ENCODE measurements at regions not wholly inside any gene's neighbourhood (a gene's known extent, or its start where the extent isn't known, plus 50 kb on each side); places are given as distances from the start of the nearest gene placed in this dataset.
"Not testable (repeated sequence)": the region's sequence is repeated elsewhere in the genome, so short reads cannot be mapped to it uniquely, and the experiment has no call there.

GRCh38 chr4:132683957-132684356 lies 465.1 kb upstream of the PCDH10 start:
- DNase-seq (ENCODE audit: low read depth): no peak

- no peak for DNase-seq (ENCODE audit: low read depth)
These were observed 458.1 kb upstream of the PCDH10 start for GRCh38 chr4:132691026-132691425.

GRCh38 chr4:132691668-132692067 lies 457.4 kb upstream of the PCDH10 start:
- no peak for DNase-seq (ENCODE audit: low read depth)

- DNase-seq (ENCODE audit: low read depth): no peak
These were observed 454.3 kb upstream of the PCDH10 start for GRCh38 chr4:132694775-132695174.

GRCh38 chr4:132697505-132697904 lies 451.6 kb upstream of the PCDH10 start:
- DNase-seq (ENCODE audit: low read depth): not testable (repeated sequence)

GRCh38 chr4:132707955-132708354 lies 441.1 kb upstream of the PCDH10 start:
- no peak for DNase-seq (ENCODE audit: low read depth)

GRCh38 chr4:132709056-132709455 lies 440.0 kb upstream of the PCDH10 start:
- DNase-seq (ENCODE audit: low read depth): no peak

GRCh38 chr4:132710971-132711370 lies 438.1 kb upstream of the PCDH10 start:
- DNase-seq (ENCODE audit: low read depth): no peak

GRCh38 chr4:132737344-132737743 lies 411.8 kb upstream of the PCDH10 start:
- DNase-seq (ENCODE audit: low read depth): no peak

GRCh38 chr4:132759199-132759780 lies 389.8 kb upstream of the PCDH10 start:
- DNase-seq (ENCODE audit: low read depth): no peak

GRCh38 chr4:132763465-132763864 lies 385.6 kb upstream of the PCDH10 start:
- no peak for DNase-seq (ENCODE audit: low read depth)

GRCh38 chr4:132767901-132768300 lies 381.2 kb upstream of the PCDH10 start:
- DNase-seq (ENCODE audit: low read depth): no peak

GRCh38 chr4:132770776-132771175 lies 378.3 kb upstream of the PCDH10 start:
- DNase-seq (ENCODE audit: low read depth): no peak

GRCh38 chr4:132792310-132792709 lies 356.8 kb upstream of the PCDH10 start:
- DNase-seq (ENCODE audit: low read depth): no peak

- no peak for DNase-seq (ENCODE audit: low read depth)
These were observed 351.2 kb upstream of the PCDH10 start for GRCh38 chr4:132797856-132798255.

GRCh38 chr4:132809298-132810032 lies 339.6 kb upstream of the PCDH10 start:
- no peak for DNase-seq (ENCODE audit: low read depth)

- not testable (repeated sequence) for DNase-seq (ENCODE audit: low read depth)
These were observed 336.0 kb upstream of the PCDH10 start for GRCh38 chr4:132813061-132813460.

GRCh38 chr4:132818091-132818490 lies 331.0 kb upstream of the PCDH10 start:
- no peak for DNase-seq (ENCODE audit: low read depth)

- DNase-seq (ENCODE audit: low read depth): no peak
These were observed 325.7 kb upstream of the PCDH10 start for GRCh38 chr4:132823419-132823818.

GRCh38 chr4:132824761-132825160 lies 324.3 kb upstream of the PCDH10 start:
- no peak for DNase-seq (ENCODE audit: low read depth)

GRCh38 chr4:132827522-132827921 lies 321.6 kb upstream of the PCDH10 start:
- DNase-seq (ENCODE audit: low read depth): no peak

- no peak for DNase-seq (ENCODE audit: low read depth)
These were observed 310.9 kb upstream of the PCDH10 start for GRCh38 chr4:132838244-132838643.

- DNase-seq (ENCODE audit: low read depth): no peak
These were observed 310.0 kb upstream of the PCDH10 start for GRCh38 chr4:132839070-132839469.

- no peak for DNase-seq (ENCODE audit: low read depth)
These were observed 289.2 kb upstream of the PCDH10 start for GRCh38 chr4:132859929-132860328.
